CD4-positive, CD25-positive, alpha-beta regulatory T cell (primary cell): ENCODE measurements at regions not wholly inside any gene's neighbourhood (a gene's known extent, or its start where the extent isn't known, plus 50 kb on each side); places are given as distances from the start of the nearest gene placed in this dataset.

Experiments
- ATAC-seq, 2 donors: fragments of 150-1000 bp; cut with Tn5 transposase; one replicate each; pipeline ENCODE4 v1.10.0; 2021; ENCODE audit warnings: low read depth in 2 of 2, moderate number of reproducible peaks in 2 of 2, moderate library complexity in 1 of 2
- DNase-seq, 3 donors: peaks; one replicate each; pipeline versions ENCODE4 v3.0.0 to v3.0.0-alpha.2; 2012 to 2022; ENCODE audit warnings: mixed read lengths in 1 of 3
- H3K27ac ChIP-seq: one replicate; pipeline ENCODE4 v1.7.0; 2013; ENCODE audit warnings: mild to moderate bottlenecking, low read length; ENCODE audit not compliant: insufficient read depth, poor library complexity, severe bottlenecking
- H3K27me3 ChIP-seq: one replicate; pipeline ENCODE4 v1.7.0; 2013; ENCODE audit warnings: low read length; ENCODE audit not compliant: control insufficient read depth, insufficient read depth
- H3K36me3 ChIP-seq: one replicate; pipeline ENCODE4 v1.7.0; 2013; ENCODE audit warnings: mild to moderate bottlenecking, low read length, moderate library complexity; ENCODE audit not compliant: control insufficient read depth, insufficient read depth
- H3K4me1 ChIP-seq: 2 replicates; pipeline ENCODE4 v1.7.0; 2013; ENCODE audit warnings: mild to moderate bottlenecking, low read length; ENCODE audit not compliant: insufficient read depth, control insufficient read depth, poor library complexity, severe bottlenecking
- H3K4me3 ChIP-seq: one replicate; pipeline ENCODE4 v1.7.0; 2013; ENCODE audit warnings: low read depth, mild to moderate bottlenecking, low read length, moderate library complexity
- H3K9me3 ChIP-seq, 2 experiments: 1 replicate in 1 of 2; 2 replicates in 1 of 2; pipeline ENCODE4 v1.7.0; 2013; ENCODE audit warnings: low read length in 2 of 2, mild to moderate bottlenecking in 1 of 2, moderate library complexity in 1 of 2; ENCODE audit not compliant: control insufficient read depth in 2 of 2
- H3K27ac Mint-ChIP-seq, 3 donors: one replicate each; pipeline ENCODE4 v1.8.0; 2020 to 2022; ENCODE audit warnings: mild to moderate bottlenecking in 3 of 3, mixed read lengths in 3 of 3, moderate library complexity in 2 of 3
- H3K27me3 Mint-ChIP-seq: one replicate; pipeline ENCODE4 v1.8.0; 2022; ENCODE audit warnings: mild to moderate bottlenecking, mixed read lengths
- H3K36me3 Mint-ChIP-seq: one replicate; pipeline ENCODE4 v1.8.0; 2020; ENCODE audit warnings: mixed read lengths
- H3K4me1 Mint-ChIP-seq, 4 donors: one replicate each; pipeline ENCODE4 v1.8.0; 2020 to 2022; ENCODE audit warnings: mixed read lengths in 4 of 4, mild to moderate bottlenecking in 1 of 4
- H3K4me3 Mint-ChIP-seq, 4 donors: one replicate each; pipeline ENCODE4 v1.8.0; 2020 to 2022; ENCODE audit warnings: mild to moderate bottlenecking in 4 of 4, mixed read lengths in 4 of 4, moderate library complexity in 3 of 4
- H3K9me3 Mint-ChIP-seq, 7 donors: one replicate each; pipeline ENCODE4 v1.8.0; 2020 to 2022; ENCODE audit warnings: mixed read lengths in 7 of 7, mild to moderate bottlenecking in 3 of 7, moderate library complexity in 2 of 7

GRCh38 chr1:201740086-201740541, 88.8 kb upstream of the IPO9 start:
- DNase-seq (no peak), ATAC-seq (no peak)
- Histone ChIP-seq H3K27ac (no peak overlapping the region), H3K4me3 (peak overlapping the region; percentile 13), H3K9me3 (no peaks in the 10 kb centered on the region), H3K36me3 (no peaks in the 10 kb centered on the region), H3K27me3 (peaks cover 14% of the 10 kb centered on the region), H3K4me1 (peaks cover 14% of the 10 kb centered on the region)
- Mint-ChIP-seq H3K4me3 (peak overlapping the region; percentile 85 to 90 (median 90)), H3K36me3 (no peaks in the 10 kb centered on the region), H3K9me3 (no peaks in the 10 kb centered on the region), H3K27ac (peak overlapping the region in 2 of 3 donors; percentile 72 to 83), H3K4me1 (peaks cover 0 to 23% (median 4%) of the 10 kb centered on the region in 4 donors), H3K27me3 (peaks cover 68% of the 10 kb centered on the region)

DNA sequence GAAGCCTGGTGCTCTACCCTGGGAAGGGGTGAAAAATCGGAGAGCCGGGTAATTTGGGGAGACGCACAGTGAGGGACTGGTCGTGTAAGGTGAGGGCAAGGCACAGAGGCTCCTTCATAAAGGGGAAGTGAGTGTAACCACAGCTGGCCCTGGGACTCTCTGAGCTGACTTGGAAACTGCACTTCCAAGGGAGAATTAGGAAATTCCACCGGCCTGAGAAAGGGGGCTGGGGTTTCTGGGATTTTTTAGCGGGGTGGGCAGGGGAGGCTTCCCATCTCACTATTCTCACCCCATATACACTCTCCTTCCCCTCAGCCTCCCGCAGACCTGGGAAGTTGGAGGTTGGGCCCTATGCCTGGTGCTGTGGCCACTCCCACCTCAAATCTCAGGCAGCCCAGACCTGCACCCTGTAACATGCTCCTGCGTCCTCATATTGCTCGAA, 88.3 kb upstream of the IPO9 start:
- peak overlapping the region in 2 of 3 donors; percentile 72 to 83 for H3K27ac Mint-ChIP-seq
- peaks cover 0 to 23% (median 4%) of the 10 kb centered on the region in 4 donors for H3K4me1 Mint-ChIP-seq
- Histone ChIP-seq H3K27ac (no peak overlapping the region), H3K27me3 (peaks cover 14% of the 10 kb centered on the region), H3K4me3 (peak overlapping the region; percentile 13), H3K36me3 (no peaks in the 10 kb centered on the region), H3K9me3 (no peaks in the 10 kb centered on the region), H3K4me1 (peaks cover 14% of the 10 kb centered on the region)
- ATAC-seq (no peak), DNase-seq (no peak)
- peak overlapping the region; percentile 85 to 90 (median 90) for H3K4me3 Mint-ChIP-seq
- H3K9me3 Mint-ChIP-seq = no peaks in the 10 kb centered on the region
- no peaks in the 10 kb centered on the region for H3K36me3 Mint-ChIP-seq
- peaks cover 63% of the 10 kb centered on the region for H3K27me3 Mint-ChIP-seq

DNA sequence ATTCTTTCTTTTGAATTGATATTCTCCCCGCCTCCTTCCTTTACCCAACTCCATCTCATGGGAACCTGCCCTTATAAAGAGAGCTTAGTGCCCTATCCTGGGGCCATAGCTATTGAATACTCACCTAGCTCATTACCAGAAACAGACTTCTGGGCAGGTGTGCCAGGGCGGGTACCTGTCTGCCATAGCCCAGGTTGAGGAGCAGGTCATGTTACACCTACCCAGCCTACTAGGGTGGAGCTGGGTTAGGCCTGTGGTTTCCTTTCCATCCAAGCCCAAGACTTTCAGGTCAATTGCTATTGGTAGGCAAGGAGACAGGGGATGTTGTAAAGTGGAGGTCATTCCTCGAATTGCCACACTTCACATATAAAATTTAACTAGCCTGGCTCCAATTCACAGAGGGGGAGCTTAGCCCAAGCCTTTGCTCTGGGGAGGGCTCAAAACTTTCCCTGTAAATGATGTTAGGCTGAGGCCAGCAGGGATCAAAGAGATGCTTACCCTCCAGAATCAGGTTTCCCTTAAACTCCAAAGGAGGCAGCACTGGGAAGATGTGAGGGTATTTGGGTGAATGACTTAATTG, 87.1 kb upstream of the IPO9 start:
- ATAC-seq (no peak), DNase-seq (no peak)
- H3K4me1 ChIP-seq = peaks cover 14% of the 10 kb centered on the region
- no peaks in the 10 kb centered on the region for H3K36me3 ChIP-seq
- H3K4me3 Mint-ChIP-seq = peak overlapping the region; percentile 37 to 54 (median 50)
- peaks cover 0 to 23% (median 4%) of the 10 kb centered on the region in 4 donors for H3K4me1 Mint-ChIP-seq
- H3K9me3 Mint-ChIP-seq = no peaks in the 10 kb centered on the region
- no peak overlapping the region for H3K27ac Mint-ChIP-seq
- no peaks in the 10 kb centered on the region for H3K9me3 ChIP-seq
- no peaks in the 10 kb centered on the region for H3K36me3 Mint-ChIP-seq
- peaks cover 65% of the 10 kb centered on the region for H3K27me3 Mint-ChIP-seq
- H3K4me3 ChIP-seq = no peak overlapping the region
- no peak overlapping the region for H3K27ac ChIP-seq
- H3K27me3 ChIP-seq = peaks cover 14% of the 10 kb centered on the region

DNA sequence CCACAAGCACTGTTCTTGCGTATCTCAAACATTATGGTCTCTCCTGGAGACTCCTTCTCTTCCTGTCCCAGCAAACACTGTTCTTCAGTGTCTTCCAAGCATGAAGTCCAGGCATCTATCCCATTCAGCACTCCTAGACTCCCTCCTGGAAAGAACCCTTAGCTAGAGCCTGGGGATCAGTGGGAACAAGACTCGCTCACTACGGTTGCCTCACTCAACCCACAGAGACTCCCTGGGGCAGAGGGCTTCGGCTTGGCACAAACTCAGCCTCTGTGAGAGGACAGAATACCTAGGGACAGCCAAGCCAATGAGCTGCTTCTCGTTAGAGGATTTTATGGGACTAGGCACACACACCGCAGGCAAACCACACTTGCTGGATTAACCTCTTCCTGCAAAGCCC, 86.5 kb upstream of the IPO9 start:
- Histone ChIP-seq H3K4me1 (peaks cover 14% of the 10 kb centered on the region), H3K27ac (no peak overlapping the region), H3K9me3 (no peaks in the 10 kb centered on the region), H3K27me3 (peaks cover 14% of the 10 kb centered on the region), H3K4me3 (no peak overlapping the region), H3K36me3 (no peaks in the 10 kb centered on the region)
- Mint-ChIP-seq H3K27me3 (peaks cover 62% of the 10 kb centered on the region), H3K27ac (no peak overlapping the region), H3K4me3 (no peak overlapping the region), H3K36me3 (no peaks in the 10 kb centered on the region), H3K9me3 (no peaks in the 10 kb centered on the region), H3K4me1 (peaks cover 0 to 23% (median 4%) of the 10 kb centered on the region in 4 donors)
- ATAC-seq = no peak
- DNase-seq = no peak

- Mint-ChIP-seq H3K9me3 (no peaks in the 10 kb centered on the region), H3K4me1 (peaks cover 0 to 24% (median 4%) of the 10 kb centered on the region in 4 donors), H3K36me3 (no peaks in the 10 kb centered on the region), H3K27me3 (peaks cover 55% of the 10 kb centered on the region), H3K4me3 (no peak overlapping the region), H3K27ac (no peak overlapping the region)
- DNase-seq = no peak
- no peaks in the 10 kb centered on the region for H3K9me3 ChIP-seq
- H3K27me3 ChIP-seq = peaks cover 10% of the 10 kb centered on the region
- peaks cover 14% of the 10 kb centered on the region for H3K4me1 ChIP-seq
- H3K27ac ChIP-seq = no peak overlapping the region
- no peak overlapping the region for H3K4me3 ChIP-seq
- ATAC-seq = no peak
- no peaks in the 10 kb centered on the region for H3K36me3 ChIP-seq
These were observed 85.8 kb upstream of the IPO9 start for GRCh38 chr1:201742955-201743805.

DNA sequence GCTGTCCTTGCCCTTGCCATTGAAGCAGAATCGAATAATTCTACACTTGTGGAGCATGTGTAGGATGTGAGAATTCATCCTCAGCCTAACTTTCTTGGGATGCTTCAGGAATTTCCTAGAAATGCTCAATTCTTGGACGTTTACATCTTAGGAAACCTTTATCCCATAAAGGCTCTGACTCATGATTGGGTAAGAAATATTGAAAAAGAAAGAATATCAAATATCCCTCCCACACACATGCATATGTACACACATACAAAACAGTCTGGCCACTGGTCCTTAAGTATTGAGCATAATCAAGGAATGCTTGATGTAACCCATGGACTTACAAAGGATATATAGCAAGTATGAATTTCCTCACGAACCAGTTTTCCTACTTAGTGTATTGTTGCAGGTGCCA, 83.9 kb upstream of the IPO9 start:
- no peak overlapping the region for H3K4me3 ChIP-seq
- Mint-ChIP-seq H3K36me3 (no peaks in the 10 kb centered on the region), H3K27me3 (peaks cover 49% of the 10 kb centered on the region), H3K4me3 (no peak overlapping the region), H3K9me3 (no peaks in the 10 kb centered on the region), H3K4me1 (peaks cover 0 to 14% (median 4%) of the 10 kb centered on the region in 4 donors), H3K27ac (no peak overlapping the region)
- H3K9me3 ChIP-seq = no peaks in the 10 kb centered on the region
- ATAC-seq (no peak), DNase-seq (no peak)
- peaks cover 5% of the 10 kb centered on the region for H3K4me1 ChIP-seq
- no peak overlapping the region for H3K27ac ChIP-seq
- peaks cover 10% of the 10 kb centered on the region for H3K27me3 ChIP-seq
- H3K36me3 ChIP-seq = no peaks in the 10 kb centered on the region

DNA sequence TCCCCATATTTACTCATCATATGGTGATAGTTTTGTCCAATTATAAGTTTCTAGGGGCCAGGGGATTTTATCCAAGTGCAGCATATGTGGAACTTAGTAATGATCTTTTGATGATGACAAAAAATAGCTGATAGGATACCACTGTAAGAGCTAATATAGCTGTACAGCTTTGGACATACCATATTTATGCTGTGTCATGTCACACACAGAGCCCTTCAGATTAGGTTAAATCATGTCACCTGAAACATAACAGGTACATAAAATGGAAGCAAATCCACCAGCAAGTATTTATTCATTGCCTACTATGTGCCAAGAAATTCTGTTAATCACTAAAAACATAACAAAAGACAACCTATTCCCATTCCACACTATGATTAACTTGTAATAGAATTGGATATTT, 82.8 kb upstream of the IPO9 start:
- no peaks in the 10 kb centered on the region for H3K36me3 ChIP-seq
- H3K4me3 ChIP-seq = no peak overlapping the region
- Mint-ChIP-seq H3K9me3 (no peaks in the 10 kb centered on the region), H3K4me3 (no peak overlapping the region), H3K27ac (no peak overlapping the region), H3K4me1 (peaks cover 0 to 11% (median 5%) of the 10 kb centered on the region in 4 donors), H3K27me3 (peaks cover 42% of the 10 kb centered on the region), H3K36me3 (no peaks in the 10 kb centered on the region)
- DNase-seq (no peak), ATAC-seq (no peak)
- no peak overlapping the region for H3K27ac ChIP-seq
- peaks cover 10% of the 10 kb centered on the region for H3K27me3 ChIP-seq
- H3K4me1 ChIP-seq = no peaks in the 10 kb centered on the region
- H3K9me3 ChIP-seq = no peaks in the 10 kb centered on the region
